K562 (cell line): ENCODE measurements at regions not wholly inside any gene's neighbourhood (a gene's known extent, or its start where the extent isn't known, plus 50 kb on each side); places are given as distances from the start of the nearest gene placed in this dataset.

Source experiments
- CHD1 ChIP-seq: fragments of 200-600 bp; sonication (generic); IDR thresholded peaks from one replicate; pipeline ENCODE4 v1.6.1; 2012; ENCODE audit warnings: mild to moderate bottlenecking, moderate library complexity, low read length, inconsistent platforms
- GABPA ChIP-seq: fragments of 200-800 bp; sonication (Bioruptor generic); conservative IDR thresholded peaks from 2 replicates; pipeline ENCODE4 v1.6.1; 2016; ENCODE audit warnings: low read depth, missing genetic modification characterization, missing compliant biosample characterization
- NUFIP1 ChIP-seq: fragments of 450-650 bp; IDR thresholded peaks from 2 replicates; pipeline ENCODE4 v1.6.1; 2018; ENCODE audit not compliant: partially characterized antibody
- TF ChIP-seq, protein P1 (sequence below), 3 experiments: IDR thresholded peaks in 2 of 3; conservative IDR thresholded peaks in 1 of 3; 2 replicates each; pipeline ENCODE4 v1.5.1; 2011 to 2012; ENCODE audit warnings: low read length in 3 of 3, mild to moderate bottlenecking in 3 of 3, control low read depth in 2 of 3, improper control_type of control experiment in 1 of 3, inconsistent platforms in 1 of 3, low read depth in 1 of 3, mixed read lengths in 1 of 3, moderate library complexity in 1 of 3; ENCODE audit not compliant: insufficient read depth in 2 of 3

GRCh38 chr5:126108470-126108869 is 314.7 kb upstream of the GRAMD2B start:
- TF ChIP-seq CHD1 (no peak), NUFIP1 (no peak), GABPA (tag) (no peak)
- TF ChIP-seq, protein P1, sequence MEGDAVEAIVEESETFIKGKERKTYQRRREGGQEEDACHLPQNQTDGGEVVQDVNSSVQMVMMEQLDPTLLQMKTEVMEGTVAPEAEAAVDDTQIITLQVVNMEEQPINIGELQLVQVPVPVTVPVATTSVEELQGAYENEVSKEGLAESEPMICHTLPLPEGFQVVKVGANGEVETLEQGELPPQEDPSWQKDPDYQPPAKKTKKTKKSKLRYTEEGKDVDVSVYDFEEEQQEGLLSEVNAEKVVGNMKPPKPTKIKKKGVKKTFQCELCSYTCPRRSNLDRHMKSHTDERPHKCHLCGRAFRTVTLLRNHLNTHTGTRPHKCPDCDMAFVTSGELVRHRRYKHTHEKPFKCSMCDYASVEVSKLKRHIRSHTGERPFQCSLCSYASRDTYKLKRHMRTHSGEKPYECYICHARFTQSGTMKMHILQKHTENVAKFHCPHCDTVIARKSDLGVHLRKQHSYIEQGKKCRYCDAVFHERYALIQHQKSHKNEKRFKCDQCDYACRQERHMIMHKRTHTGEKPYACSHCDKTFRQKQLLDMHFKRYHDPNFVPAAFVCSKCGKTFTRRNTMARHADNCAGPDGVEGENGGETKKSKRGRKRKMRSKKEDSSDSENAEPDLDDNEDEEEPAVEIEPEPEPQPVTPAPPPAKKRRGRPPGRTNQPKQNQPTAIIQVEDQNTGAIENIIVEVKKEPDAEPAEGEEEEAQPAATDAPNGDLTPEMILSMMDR (IDR thresholded peaks at IDR 0.05 in 2 of 3, conservative IDR thresholded peaks at IDR 0.05 in 1 of 3; ENCODE audit: insufficient read depth in 2 of 3, low read depth in 1 of 3, low read length in 3 of 3) = no peak
